HG02885 (cell line): ENCODE measurements at regions not wholly inside any gene's neighbourhood (a gene's known extent, or its start where the extent isn't known, plus 50 kb on each side); places are given as distances from the start of the nearest gene placed in this dataset.

ENCODE experiments used
- ATAC-seq: cut with Tn5 transposase; IDR thresholded peaks from one replicate; pipeline ENCODE4 v1.9.1; 2021; ENCODE audit warnings: mild to moderate bottlenecking; ENCODE audit not compliant: unreplicated experiment, poor library complexity

- no peak for ATAC-seq
Measured at GRCh38 chr12:105995961-105996431, 142.8 kb downstream of the NUAK1 start.

DNA sequence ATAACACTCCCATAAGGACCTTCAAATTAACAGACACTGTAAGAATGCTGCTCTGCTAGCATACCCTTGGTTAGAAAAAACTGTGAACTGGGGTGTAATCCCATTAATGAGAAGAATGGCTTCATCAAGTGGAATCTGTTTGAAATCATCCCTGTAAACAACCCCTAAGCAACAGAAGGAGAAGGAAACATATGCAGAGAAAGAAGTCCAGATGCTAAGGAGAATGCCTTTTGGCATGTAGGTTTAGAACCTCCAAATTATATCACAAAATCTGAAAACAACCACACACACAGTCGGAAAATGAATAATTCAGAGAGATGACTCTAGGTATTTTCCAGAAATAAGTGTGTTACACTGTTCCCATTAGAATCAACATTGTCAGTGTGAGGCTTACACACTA, 140.2 kb downstream of the NUAK1 start:
- ATAC-seq: no peak

DNA sequence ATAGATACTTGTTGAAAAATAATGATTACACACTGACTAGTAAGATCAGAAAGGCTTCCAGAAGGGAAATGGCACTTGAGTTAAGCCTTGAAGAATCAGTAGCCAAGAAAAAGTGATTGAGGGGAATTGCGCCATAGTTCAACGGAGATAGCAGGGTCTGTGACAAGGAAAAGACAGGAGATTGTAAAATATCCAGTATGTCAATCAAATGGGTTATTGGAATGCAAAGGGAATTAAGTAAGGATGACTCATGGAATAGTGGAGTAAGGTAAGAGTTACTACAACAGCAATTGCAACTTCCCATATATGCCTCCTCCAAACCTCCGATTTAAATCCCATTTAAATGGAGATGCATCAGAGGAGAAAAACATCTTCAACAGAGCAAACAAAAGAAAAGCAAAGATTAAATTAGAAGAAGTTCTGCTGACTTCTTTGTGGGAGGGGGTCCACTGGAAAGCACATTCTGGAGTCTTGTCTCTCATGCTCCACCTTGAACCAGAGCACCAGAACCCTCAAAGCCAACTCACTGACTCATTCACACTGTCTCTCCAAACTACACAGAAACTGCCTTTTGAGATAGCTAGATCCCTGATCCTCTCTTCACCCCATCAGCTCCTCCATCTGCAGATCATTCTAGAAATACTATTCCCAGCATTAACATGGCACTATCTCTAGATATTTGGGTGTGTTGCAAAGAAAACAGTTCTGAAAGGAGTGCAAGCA, 138.2 kb downstream of the NUAK1 start:
- no peak for ATAC-seq

DNA sequence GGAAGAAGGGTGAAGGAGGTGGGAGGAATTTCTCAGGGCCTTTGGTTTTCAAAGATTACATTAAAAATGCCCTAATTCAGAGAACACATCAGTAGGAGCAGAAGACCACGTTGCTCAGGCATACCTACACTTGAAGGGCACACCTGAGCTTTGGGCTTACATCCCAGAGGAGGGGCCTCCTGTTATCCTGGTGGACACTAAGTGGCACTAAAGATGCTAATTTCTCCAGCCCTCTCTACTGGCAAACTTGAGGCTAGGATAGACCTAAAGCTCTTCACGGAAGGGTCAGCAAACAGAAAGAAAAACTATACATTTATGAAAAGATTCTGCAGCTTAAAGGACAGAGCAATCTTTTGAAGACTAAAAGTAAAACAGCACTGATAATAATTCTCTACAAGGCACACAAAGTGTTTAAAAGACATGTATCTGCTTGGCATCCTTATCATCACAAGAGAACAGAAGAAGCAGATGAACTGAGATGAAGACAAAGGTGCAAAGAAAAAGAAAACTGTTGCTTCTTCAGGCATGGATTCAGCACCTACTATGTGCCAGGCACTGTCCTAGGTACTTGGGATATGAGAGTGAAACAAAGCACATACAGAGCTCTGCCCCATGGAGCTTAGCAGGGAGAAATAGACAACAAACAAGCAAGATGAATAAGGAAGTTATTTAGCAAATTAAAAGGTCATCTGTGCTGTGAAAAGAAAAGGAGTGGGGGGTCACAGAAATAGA, 137.5 kb downstream of the NUAK1 start:
- no peak for ATAC-seq

DNA sequence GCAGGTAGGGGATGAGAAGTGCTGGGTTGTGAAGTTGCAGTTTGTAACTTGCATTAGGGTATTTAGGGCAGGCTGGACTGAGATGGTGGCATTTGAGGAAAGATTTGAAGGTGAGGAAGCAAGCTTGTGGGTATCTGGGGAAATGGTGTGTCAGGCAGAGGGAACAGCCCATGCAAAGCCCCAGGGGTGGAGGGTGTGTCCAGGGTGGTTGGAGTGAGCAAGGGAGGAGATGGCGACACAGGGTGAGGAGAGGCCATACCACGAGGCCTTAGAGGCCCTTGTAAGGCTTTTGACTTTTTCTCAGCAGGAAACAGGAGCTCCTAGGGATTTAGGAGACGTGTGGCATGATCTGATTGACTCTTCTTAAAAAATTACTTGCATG, 136.9 kb downstream of the NUAK1 start:
- no peak for ATAC-seq

DNA sequence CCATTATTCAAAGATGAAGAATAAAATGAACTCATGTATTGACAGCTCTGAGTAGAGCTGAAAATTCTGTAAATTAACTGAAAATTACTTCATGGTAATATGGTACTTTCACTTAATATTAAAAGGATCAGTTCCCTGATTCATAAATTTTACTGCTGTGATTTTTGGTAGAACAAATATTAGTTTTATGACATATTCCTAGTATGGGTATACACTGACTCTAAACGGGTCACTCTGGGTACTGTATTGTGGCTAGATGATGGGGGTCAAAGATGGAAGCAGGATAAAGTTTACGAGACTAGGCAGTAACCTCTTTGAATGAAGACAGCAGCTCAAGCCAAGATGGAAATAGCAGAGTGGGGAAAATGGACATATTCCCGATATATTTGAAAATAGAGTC, 135.5 kb downstream of the NUAK1 start:
- ATAC-seq: no peak

GRCh38 chr12:106004289-106004688, 134.5 kb downstream of the NUAK1 start:
- ATAC-seq: no peak

- no peak for ATAC-seq
Measured at GRCh38 chr12:106006382-106006781, 132.4 kb downstream of the NUAK1 start.

- no peak for ATAC-seq
Measured at GRCh38 chr12:106006940-106007339, 131.8 kb downstream of the NUAK1 start.

DNA sequence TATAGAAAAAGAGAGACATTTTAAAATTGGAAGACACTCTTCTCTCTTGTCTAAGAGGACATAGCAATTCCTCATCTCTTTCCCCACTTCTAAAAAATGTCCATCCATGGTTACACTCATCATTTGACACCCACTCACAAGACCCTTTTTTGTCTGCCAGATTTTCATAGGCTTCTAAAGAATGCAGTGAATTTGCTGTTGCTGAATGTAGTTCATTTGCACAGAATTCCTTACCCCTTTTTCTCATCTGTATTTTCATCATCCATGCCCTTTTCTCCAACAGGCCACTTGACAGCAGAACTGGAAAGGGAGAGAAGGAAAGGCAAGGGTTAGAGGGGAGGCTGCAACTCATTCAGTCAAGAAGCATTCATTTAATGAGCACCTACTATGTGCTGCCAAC, 128.0 kb downstream of the NUAK1 start:
- ATAC-seq: no peak
